ENCODE measurements at regions not wholly inside any gene's neighbourhood (a gene's known extent, or its start where the extent isn't known, plus 50 kb on each side); places are given as distances from the start of the nearest gene placed in this dataset.

DNA sequence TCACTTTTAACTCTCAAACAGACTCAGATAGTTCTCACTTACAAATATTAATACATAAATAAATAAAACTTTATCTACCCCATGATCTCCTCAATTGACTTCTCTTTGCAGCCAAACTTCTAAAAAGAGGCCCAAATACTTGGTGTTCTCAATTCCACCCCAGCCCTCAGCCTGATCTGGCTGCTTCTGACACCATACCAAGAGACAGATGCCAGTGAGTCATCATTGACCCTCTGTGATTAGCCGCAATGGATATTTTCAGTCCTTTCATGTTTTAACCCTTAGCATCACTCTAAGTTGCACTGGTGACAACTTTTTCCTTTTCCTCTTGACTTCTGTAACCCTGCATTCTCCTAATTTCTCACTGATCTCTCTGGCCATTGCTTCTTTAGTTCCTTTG lies 184.1 kb upstream of the ARHGAP20 start:
- no CpG with 5 or more reads among the region's 1 CpG for WGBS (ENCODE audit: extremely low coverage, insufficient read length, low lambda C conversion rate)
- no peak overlapping the region for H3K14ac ChIP-seq (ENCODE audit: insufficient read depth, low read length)
- H2BK12ac ChIP-seq (ENCODE audit: insufficient read length, low read depth, low read length) = no peak overlapping the region
- no peak overlapping the region for H3K4ac ChIP-seq (ENCODE audit: low read depth, low read length)
- H2BK5ac ChIP-seq (ENCODE audit: insufficient read length, low read length) = no peak overlapping the region
- H2AFZ ChIP-seq (ENCODE audit: low read length) = no peak overlapping the region
- no peak overlapping the region for H4K5ac ChIP-seq (ENCODE audit: insufficient read length, low read depth, low read length)
- no peak overlapping the region for H3K27ac Mint-ChIP-seq
- H3K27me3 Mint-ChIP-seq (ENCODE audit: low read depth) = no peaks in the 10 kb centered on the region
- no peaks in the 10 kb centered on the region for H3K27me3 ChIP-seq (ENCODE audit: insufficient read depth, low read length)
- no peak overlapping the region for H2BK20ac ChIP-seq (ENCODE audit: low read depth, low read length, poor library complexity, severe bottlenecking)
- no peak overlapping the region for H3K9ac ChIP-seq (ENCODE audit: extremely low read depth, insufficient read length, low read length)
- H3K36me3 Mint-ChIP-seq (ENCODE audit: insufficient read depth in 1 of 3, low read depth in 3 of 3) = no peaks in the 10 kb centered on the region
- no peak for DNase-seq
- H4K8ac ChIP-seq (replicated peaks; ENCODE audit: insufficient read length, low read depth, low read length) = no peak overlapping the region
- no peaks in the 10 kb centered on the region for H3K79me1 ChIP-seq (ENCODE audit: insufficient read depth, low read depth, low read length, poor library complexity, severe bottlenecking)
- H2AK5ac ChIP-seq (ENCODE audit: insufficient read length, low read length) = no peak overlapping the region
- H4K91ac ChIP-seq (ENCODE audit: insufficient read length, low read depth, low read length) = no peak overlapping the region
- H3K79me2 ChIP-seq (ENCODE audit: insufficient read depth, low read length) = no peaks in the 10 kb centered on the region
- no peak overlapping the region for H3K27ac ChIP-seq (ENCODE audit: insufficient read length, low read depth, low read length)
- H2BK15ac ChIP-seq (ENCODE audit: low read depth, low read length) = no peak overlapping the region
- H3K18ac ChIP-seq (ENCODE audit: insufficient read length, low read depth, low read length) = no peak overlapping the region
- H3K23me2 ChIP-seq (ENCODE audit: insufficient read length, low read depth, low read length, poor library complexity, severe bottlenecking) = no peaks in the 10 kb centered on the region
- H3K4me3 Mint-ChIP-seq = no peak overlapping the region
- no peaks in the 10 kb centered on the region for H3K9me3 Mint-ChIP-seq
- H4K20me1 ChIP-seq (ENCODE audit: control insufficient read depth, insufficient read depth, insufficient read length) = no peaks in the 10 kb centered on the region
- H3K4me1 Mint-ChIP-seq = peaks cover 3 to 6% of the 10 kb centered on the region in 2 experiments; a peak in 2 of 4 replicates
- H3K56ac ChIP-seq (ENCODE audit: insufficient read length, low read depth, low read length) = no peak overlapping the region
- H3K4me1 ChIP-seq (ENCODE audit: insufficient read depth, low read length) = no peaks in the 10 kb centered on the region
- no peak overlapping the region for H3T11ph ChIP-seq (ENCODE audit: low read length)
- H2BK120ac ChIP-seq (ENCODE audit: low read depth, low read length, poor library complexity, severe bottlenecking) = peak overlapping the region; percentile 61
- no peak overlapping the region for H3K4me2 ChIP-seq (ENCODE audit: insufficient read depth, insufficient read length, low read length)
- H3K9me3 ChIP-seq (ENCODE audit: control insufficient read depth, low read depth, low read length) = no peaks in the 10 kb centered on the region
- TF ChIP-seq, protein P1, sequence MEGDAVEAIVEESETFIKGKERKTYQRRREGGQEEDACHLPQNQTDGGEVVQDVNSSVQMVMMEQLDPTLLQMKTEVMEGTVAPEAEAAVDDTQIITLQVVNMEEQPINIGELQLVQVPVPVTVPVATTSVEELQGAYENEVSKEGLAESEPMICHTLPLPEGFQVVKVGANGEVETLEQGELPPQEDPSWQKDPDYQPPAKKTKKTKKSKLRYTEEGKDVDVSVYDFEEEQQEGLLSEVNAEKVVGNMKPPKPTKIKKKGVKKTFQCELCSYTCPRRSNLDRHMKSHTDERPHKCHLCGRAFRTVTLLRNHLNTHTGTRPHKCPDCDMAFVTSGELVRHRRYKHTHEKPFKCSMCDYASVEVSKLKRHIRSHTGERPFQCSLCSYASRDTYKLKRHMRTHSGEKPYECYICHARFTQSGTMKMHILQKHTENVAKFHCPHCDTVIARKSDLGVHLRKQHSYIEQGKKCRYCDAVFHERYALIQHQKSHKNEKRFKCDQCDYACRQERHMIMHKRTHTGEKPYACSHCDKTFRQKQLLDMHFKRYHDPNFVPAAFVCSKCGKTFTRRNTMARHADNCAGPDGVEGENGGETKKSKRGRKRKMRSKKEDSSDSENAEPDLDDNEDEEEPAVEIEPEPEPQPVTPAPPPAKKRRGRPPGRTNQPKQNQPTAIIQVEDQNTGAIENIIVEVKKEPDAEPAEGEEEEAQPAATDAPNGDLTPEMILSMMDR (conservative IDR thresholded peaks at IDR 0.05) = no peak
- no peak overlapping the region for H3K23ac ChIP-seq (ENCODE audit: insufficient read length, low read depth, low read length)
